Vagina (tissue), 2 donors: ENCODE measurements at regions not wholly inside any gene's neighbourhood (a gene's known extent, or its start where the extent isn't known, plus 50 kb on each side); places are given as distances from the start of the nearest gene placed in this dataset.

Experiments used
- POLR2A ChIP-seq, 2 donors: fragments of 450-650 bp; IDR thresholded peaks; one replicate each; pipeline ENCODE4 v1.6.1; 2017; ENCODE audit warnings: antibody characterized with exemption in 2 of 2, mild to moderate bottlenecking in 2 of 2, moderate library complexity in 2 of 2
- POLR2AphosphoS5 ChIP-seq, 2 donors: sonication (generic); formaldehyde crosslinking; IDR thresholded peaks; one replicate each; pipeline ENCODE4 v1.9.0; 2017; ENCODE audit warnings: antibody characterized with exemption in 2 of 2, mild to moderate bottlenecking in 2 of 2, low read depth in 1 of 2; ENCODE audit not compliant: insufficient read depth in 1 of 2
- TF ChIP-seq, protein P1 (sequence below), 3 experiments: fragments of 450-650 bp in 2 of 3; fragments of 200-600 bp in 1 of 3; sonication (generic) in 1 of 3; IDR thresholded peaks; one replicate each; pipeline ENCODE4 v1.5.1; 2017 to 2019; ENCODE audit warnings: antibody characterized with exemption in 3 of 3, mild to moderate bottlenecking in 2 of 3, moderate library complexity in 2 of 3

DNA sequence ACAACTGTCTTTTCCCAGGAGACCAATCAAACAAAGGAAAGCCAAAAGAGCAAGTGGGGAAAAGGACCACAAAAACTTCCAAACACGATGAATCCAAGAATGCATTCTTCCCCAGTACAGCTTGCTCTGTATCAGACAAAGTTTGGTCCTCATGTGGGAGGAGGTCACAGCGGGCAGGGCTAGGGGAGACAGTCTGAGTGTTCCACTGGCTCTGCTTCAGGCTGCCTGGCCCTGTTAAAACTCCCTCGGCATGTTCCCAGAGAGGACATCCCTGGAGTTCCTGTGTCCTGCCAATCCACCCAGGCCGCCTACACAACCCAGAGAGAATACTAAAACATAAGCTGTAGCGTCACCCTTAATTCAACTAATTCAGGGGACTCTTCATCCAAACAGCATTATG is 415.1 kb upstream of the DYNLRB2 start:
- TF ChIP-seq POLR2A (IDR thresholded peaks at IDR 0.05) (no peak), POLR2AphosphoS5 (IDR thresholded peaks at IDR 0.05; ENCODE audit: insufficient read depth in 1 of 2, low read depth in 1 of 2) (peak in 1 of 2 donors; percentile 13)
- TF ChIP-seq, protein P1, sequence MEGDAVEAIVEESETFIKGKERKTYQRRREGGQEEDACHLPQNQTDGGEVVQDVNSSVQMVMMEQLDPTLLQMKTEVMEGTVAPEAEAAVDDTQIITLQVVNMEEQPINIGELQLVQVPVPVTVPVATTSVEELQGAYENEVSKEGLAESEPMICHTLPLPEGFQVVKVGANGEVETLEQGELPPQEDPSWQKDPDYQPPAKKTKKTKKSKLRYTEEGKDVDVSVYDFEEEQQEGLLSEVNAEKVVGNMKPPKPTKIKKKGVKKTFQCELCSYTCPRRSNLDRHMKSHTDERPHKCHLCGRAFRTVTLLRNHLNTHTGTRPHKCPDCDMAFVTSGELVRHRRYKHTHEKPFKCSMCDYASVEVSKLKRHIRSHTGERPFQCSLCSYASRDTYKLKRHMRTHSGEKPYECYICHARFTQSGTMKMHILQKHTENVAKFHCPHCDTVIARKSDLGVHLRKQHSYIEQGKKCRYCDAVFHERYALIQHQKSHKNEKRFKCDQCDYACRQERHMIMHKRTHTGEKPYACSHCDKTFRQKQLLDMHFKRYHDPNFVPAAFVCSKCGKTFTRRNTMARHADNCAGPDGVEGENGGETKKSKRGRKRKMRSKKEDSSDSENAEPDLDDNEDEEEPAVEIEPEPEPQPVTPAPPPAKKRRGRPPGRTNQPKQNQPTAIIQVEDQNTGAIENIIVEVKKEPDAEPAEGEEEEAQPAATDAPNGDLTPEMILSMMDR (IDR thresholded peaks at IDR 0.05), result no peak
